ENCODE measurements at regions not wholly inside any gene's neighbourhood (a gene's known extent, or its start where the extent isn't known, plus 50 kb on each side); places are given as distances from the start of the nearest gene placed in this dataset.

GRCh38 chr12:83753205-83753604 is 1066.5 kb downstream of the TMTC2 start:
- Histone ChIP-seq H3K27me3 (replicated peaks in 1 of 4; ENCODE audit: control insufficient read depth in 3 of 4, extremely low read depth in 1 of 4, insufficient read depth in 3 of 4, low read length in 3 of 4) (no peaks in the 10 kb centered on the region), H3K4me2 (ENCODE audit: insufficient read depth in 1 of 2, low read depth in 2 of 2, low read length in 2 of 2) (no peak overlapping the region), H3K9ac (replicated peaks in 1 of 4; ENCODE audit: extremely low read depth in 1 of 4, low read depth in 3 of 4, low read length in 3 of 4) (no peak overlapping the region), H2AK5ac (ENCODE audit: low read depth, low read length) (no peak overlapping the region), H4K5ac (ENCODE audit: insufficient read length, low read depth, low read length) (no peak overlapping the region), H3K18ac (ENCODE audit: extremely low read depth, low read length) (no peak overlapping the region), H3K79me2 (ENCODE audit: control insufficient read depth in 1 of 2, insufficient read depth in 2 of 2, low read length in 2 of 2) (no peaks in the 10 kb centered on the region), H2BK120ac (replicated peaks; ENCODE audit: low read depth, low read length) (no peak overlapping the region), H3K4ac (replicated peaks; ENCODE audit: insufficient read length, low read depth, low read length) (no peak overlapping the region), H2BK15ac (ENCODE audit: low read length) (no peak overlapping the region), H2BK20ac (ENCODE audit: low read length) (no peak overlapping the region), H3K27ac (ENCODE audit: low read depth, low read length) (no peak overlapping the region), H3K56ac (replicated peaks; ENCODE audit: insufficient read length, low read depth, low read length) (no peak overlapping the region), H3K14ac (ENCODE audit: insufficient read length) (no peak overlapping the region), H3K23me2 (ENCODE audit: low read depth, low read length) (no peaks in the 10 kb centered on the region), H3K23ac (ENCODE audit: insufficient read length) (no peak overlapping the region), H3K4me3 (ENCODE audit: extremely low read depth in 1 of 4, insufficient read depth in 2 of 4, low read depth in 3 of 4, low read length in 4 of 4) (no peak overlapping the region), H3K9me3 (ENCODE audit: insufficient read depth in 2 of 2, low read depth in 1 of 2, low read length in 1 of 2) (no peaks in the 10 kb centered on the region), H3K36me3 (ENCODE audit: control insufficient read depth in 2 of 4, insufficient read depth in 4 of 4, low read length in 3 of 4) (no peaks in the 10 kb centered on the region), H4K20me1 (replicated peaks in 1 of 2; ENCODE audit: control insufficient read depth in 1 of 2, insufficient read depth in 2 of 2, low read length in 2 of 2) (no peaks in the 10 kb centered on the region), H4K91ac (replicated peaks; ENCODE audit: insufficient read length, low read length) (no peak overlapping the region), H2BK5ac (ENCODE audit: low read depth, low read length) (no peak overlapping the region), H3K79me1 (ENCODE audit: low read depth, low read length) (no peaks in the 10 kb centered on the region), H4K8ac (ENCODE audit: extremely low read depth, insufficient read depth, low read length) (no peak overlapping the region), H2BK12ac (ENCODE audit: low read depth, low read length) (no peak overlapping the region), H2AFZ (ENCODE audit: low read length) (no peak overlapping the region), H3K4me1 (replicated peaks in 1 of 4; ENCODE audit: control insufficient read depth in 3 of 4, insufficient read depth in 4 of 4, low read length in 3 of 4) (no peaks in the 10 kb centered on the region)
- WGBS, 2 experiments (ENCODE audit: extremely low coverage in 1 of 2, insufficient coverage in 1 of 2, insufficient read length in 1 of 2, insufficient replicate concordance in 2 of 2, low coverage in 1 of 2, low lambda C conversion rate in 2 of 2, missing lambda C conversion rate in 1 of 2) = 67% methylated on average over 3 of the region's 3 CpGs; no CpG with 5 or more reads in 1 of the 2 experiments
- FAIRE-seq (no peak), DNase-seq (ENCODE audit: low read depth in 1 of 2, low spot score in 2 of 2) (no peak)
- CTCF ChIA-PET (ENCODE audit: partially characterized antibody) = no interaction called here
- POLR2A ChIA-PET (ENCODE audit: partially characterized antibody) = no interaction called here
- TF ChIP-seq SP4 (IDR thresholded peaks at IDR 0.05; ENCODE audit: low read length) = no peak
- TF ChIP-seq TAF7 (optimal IDR thresholded peaks at IDR 0.05; ENCODE audit: borderline replicate concordance, low read depth, low read length) = no peak
- TF ChIP-seq NANOG (IDR thresholded peaks at IDR 0.05; ENCODE audit: insufficient read depth, low read depth, low read length, poor library complexity, severe bottlenecking) = no peak
- TF ChIP-seq TBP (IDR thresholded peaks at IDR 0.05; ENCODE audit: low read depth, low read length) = no peak
- TF ChIP-seq ATF2 (IDR thresholded peaks at IDR 0.05; ENCODE audit: low read length) = no peak
- no peak for TF ChIP-seq E2F6 (IDR thresholded peaks at IDR 0.05)
- no peak for TF ChIP-seq JUN (IDR thresholded peaks at IDR 0.05; ENCODE audit: low read depth, low read length)
- TF ChIP-seq RXRA (IDR thresholded peaks at IDR 0.05; ENCODE audit: insufficient read depth, low read depth, low read length) = no peak
- no peak for TF ChIP-seq NRF1 (IDR thresholded peaks at IDR 0.05; ENCODE audit: low read depth, low read length)
- no peak for TF ChIP-seq JUND (IDR thresholded peaks at IDR 0.05; ENCODE audit: low read length)
- no peak for TF ChIP-seq CREB1 (IDR thresholded peaks at IDR 0.05)
- TF ChIP-seq RAD21 (IDR thresholded peaks at IDR 0.05 in 1 of 2, conservative IDR thresholded peaks at IDR 0.05 in 1 of 2; ENCODE audit: low read depth in 2 of 2, low read length in 2 of 2) = no peak
- TF ChIP-seq SIRT6 (IDR thresholded peaks at IDR 0.05; ENCODE audit: low read length) = no peak

Data from H1 (cell line).